HG03103 (cell line): ENCODE measurements at regions not wholly inside any gene's neighbourhood (a gene's known extent, or its start where the extent isn't known, plus 50 kb on each side); places are given as distances from the start of the nearest gene placed in this dataset.
"Not testable (repeated sequence)": the region's sequence is repeated elsewhere in the genome, so short reads cannot be mapped to it uniquely, and the experiment has no call there.

Source experiments
- ATAC-seq: cut with Tn5 transposase; IDR thresholded peaks from one replicate; pipeline ENCODE4 v1.9.1; 2021; ENCODE audit warnings: low read depth; ENCODE audit not compliant: unreplicated experiment

DNA sequence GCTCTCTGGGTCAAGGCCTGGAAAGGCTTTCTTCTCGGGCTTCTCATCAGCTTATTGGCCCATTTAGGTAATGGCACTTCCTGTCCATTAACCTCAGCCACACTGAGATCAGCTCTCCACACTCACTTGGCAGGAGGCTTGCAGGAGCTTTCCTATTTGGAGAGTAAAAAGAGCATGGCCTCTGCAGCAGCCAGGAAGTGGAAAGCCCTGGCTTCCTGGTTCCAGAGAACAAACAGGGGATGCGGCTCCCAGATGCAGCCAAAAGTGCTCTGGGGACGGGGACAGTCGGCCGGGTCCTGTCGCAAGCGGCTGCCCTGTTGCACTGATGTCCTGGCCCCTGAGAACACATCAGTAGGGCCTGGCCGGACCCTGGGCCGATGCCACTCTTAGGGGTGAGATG is 4462.4 kb upstream of the TPTE start:
- not testable (repeated sequence) for ATAC-seq

DNA sequence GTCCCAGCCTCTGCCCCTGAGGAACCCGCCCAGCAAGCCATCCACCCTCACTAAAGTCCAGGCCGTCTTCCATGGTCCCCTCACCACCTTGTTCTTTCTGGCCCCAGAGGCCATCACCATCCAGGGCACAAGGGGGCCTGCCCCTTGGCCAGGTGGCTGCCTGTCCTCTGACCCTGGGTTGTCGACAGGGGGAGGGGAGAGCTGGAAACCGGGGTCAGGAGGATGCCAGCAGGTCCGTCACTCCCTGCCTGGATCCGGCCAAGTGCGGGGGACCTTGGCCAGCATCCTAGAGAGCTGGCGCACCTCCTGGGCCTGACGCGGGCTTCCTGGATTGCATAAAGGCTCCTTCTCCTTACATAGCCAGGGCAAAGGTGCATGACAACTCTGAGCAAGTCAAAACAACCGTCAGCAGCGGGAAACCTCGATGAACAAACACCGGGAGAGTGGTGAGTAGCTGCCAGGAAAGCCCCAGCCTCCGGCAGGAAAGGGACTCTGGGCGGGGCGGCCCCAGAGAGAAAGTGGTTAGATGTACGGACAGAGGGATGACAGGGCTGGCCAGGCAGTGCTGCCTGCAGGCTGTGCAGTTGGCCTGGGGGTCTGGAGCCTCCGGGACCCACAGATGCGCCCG is 4461.2 kb upstream of the TPTE start:
- ATAC-seq, result not testable (repeated sequence)

GRCh38 chr21:6066320-6066985 is 4454.9 kb upstream of the TPTE start:
- not testable (repeated sequence) for ATAC-seq

DNA sequence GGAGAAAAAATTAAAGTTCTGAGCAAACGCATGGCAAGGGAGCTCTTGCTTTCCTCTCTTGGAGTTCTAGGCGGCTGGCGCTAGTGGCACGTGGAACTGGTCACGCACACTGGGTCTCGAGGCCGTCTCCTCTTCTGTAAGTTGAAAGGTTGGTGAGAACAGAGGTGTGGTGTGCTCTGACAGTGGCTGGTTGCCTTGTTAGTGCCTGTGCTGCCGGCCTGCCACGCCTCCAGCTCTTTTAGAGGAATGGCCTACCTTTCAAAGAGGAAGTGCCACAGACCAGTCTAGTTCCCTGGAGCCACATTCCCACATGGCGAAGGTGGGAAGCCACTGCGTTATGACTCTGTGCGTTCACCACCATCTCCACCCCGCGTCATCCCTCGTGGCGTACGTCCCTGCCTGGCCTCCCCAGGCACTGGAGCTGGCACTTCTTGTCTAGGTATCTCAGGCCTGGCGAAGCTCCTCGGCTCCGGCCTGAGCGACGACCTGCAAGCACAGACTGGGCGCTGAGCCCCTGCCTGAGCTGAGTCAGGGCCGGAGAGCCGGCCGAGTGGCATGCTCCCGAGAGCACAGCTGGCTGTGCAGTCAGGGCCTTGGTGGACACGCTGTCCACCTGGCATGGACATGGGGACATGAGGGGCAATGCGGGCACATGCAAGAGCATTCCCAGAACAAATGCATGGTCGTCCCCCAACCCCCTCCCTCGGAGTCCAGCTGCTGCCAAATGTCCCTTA is 4453.1 kb upstream of the TPTE start:
- not testable (repeated sequence) for ATAC-seq

- ATAC-seq, result not testable (repeated sequence)
These were observed 4451.2 kb upstream of the TPTE start for GRCh38 chr21:6070213-6070612.

GRCh38 chr21:6072691-6073090 is 4448.7 kb upstream of the TPTE start:
- ATAC-seq, result not testable (repeated sequence)

DNA sequence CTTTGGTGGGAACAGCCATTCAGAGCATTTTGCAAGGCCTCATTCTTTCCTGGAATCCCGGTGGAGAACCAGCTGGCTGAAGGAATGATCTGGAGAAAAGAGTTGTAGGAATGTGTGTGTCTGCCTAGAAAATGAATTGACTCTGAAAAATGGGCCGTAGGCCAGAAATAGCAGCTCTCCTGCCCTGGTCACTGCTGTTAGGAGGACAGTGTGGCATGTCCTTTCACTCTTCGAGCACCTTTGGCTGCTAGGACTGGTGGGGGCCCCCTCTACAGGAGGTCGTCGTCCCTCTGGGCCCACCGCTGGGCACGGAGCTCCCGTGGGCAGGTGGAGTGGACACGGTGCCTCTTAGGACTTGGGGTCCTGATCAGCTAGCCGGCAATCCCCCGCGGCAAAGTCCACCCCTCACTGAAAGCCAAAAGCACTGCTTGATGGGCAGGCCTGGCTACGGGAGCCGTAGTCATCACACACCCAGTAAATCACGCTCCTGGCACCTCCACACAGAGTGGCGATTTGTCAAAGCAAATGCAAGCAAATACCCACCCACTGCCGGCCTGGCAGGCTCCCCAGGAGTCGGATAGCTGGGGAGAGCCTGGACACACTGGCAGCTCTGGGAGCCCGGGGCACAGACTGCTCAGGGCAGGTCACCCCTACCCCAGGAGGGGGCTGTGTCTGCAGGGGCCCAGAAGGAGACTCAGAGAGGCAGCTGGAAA is 4447.2 kb upstream of the TPTE start:
- not testable (repeated sequence) for ATAC-seq

GRCh38 chr21:6074935-6075334 is 4446.4 kb upstream of the TPTE start:
- ATAC-seq, result not testable (repeated sequence)

GRCh38 chr21:6075627-6076208 is 4445.7 kb upstream of the TPTE start:
- not testable (repeated sequence) for ATAC-seq

- ATAC-seq, result not testable (repeated sequence)
These were observed 4444.0 kb upstream of the TPTE start for GRCh38 chr21:6077358-6077757.

- not testable (repeated sequence) for ATAC-seq
These were observed 4442.5 kb upstream of the TPTE start for GRCh38 chr21:6078902-6079301.

- not testable (repeated sequence) for ATAC-seq
These were observed 4440.3 kb upstream of the TPTE start for GRCh38 chr21:6080941-6081655.

GRCh38 chr21:6082166-6082565 is 4439.2 kb upstream of the TPTE start:
- ATAC-seq, result not testable (repeated sequence)

GRCh38 chr21:6083574-6084120 is 4437.7 kb upstream of the TPTE start:
- ATAC-seq, result not testable (repeated sequence)

GRCh38 chr21:6086038-6086437 is 4435.3 kb upstream of the TPTE start:
- not testable (repeated sequence) for ATAC-seq

GRCh38 chr21:6087579-6088178 is 4433.7 kb upstream of the TPTE start:
- not testable (repeated sequence) for ATAC-seq

GRCh38 chr21:6090286-6090908 is 4431.0 kb upstream of the TPTE start:
- ATAC-seq, result not testable (repeated sequence)

DNA sequence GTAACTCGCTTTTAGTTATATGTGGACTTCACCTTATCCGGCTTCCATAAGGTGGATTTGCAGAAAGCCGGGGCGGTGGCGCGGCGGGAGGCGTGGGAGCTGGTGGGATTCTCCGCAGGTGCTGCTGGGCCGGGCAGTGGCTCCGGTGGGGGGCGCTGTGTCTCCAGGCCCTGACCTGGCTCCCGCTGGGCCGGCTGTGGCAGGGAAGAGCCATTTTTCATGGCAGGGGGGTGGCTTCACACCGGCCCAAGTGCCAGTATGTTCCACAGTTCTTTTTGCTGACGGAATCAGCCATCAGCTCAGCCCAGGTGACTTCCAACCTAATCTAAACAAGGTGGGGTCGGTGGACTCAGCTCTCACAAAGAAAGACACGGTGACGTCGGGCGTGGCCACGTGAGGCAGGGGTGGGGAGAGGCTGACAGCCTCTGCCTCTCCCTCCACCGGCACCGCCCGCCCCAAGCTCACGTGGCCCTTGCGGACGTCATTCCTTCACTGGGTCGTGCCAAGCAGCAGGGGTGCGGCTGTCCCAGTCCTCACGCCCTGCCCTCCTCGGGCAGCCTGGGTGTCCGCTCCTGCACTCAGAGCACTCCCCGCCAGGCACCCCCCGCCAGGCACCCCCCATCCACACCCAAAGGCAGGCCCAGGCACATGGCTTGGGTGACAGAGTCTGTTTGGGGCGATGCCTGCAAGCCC is 4429.9 kb upstream of the TPTE start:
- ATAC-seq, result not testable (repeated sequence)
